ENCODE measurements at regions not wholly inside any gene's neighbourhood (a gene's known extent, or its start where the extent isn't known, plus 50 kb on each side); places are given as distances from the start of the nearest gene placed in this dataset.
"Not testable (repeated sequence)": the region's sequence is repeated elsewhere in the genome, so short reads cannot be mapped to it uniquely, and the experiment has no call there.

- no peak for DNase-seq (ENCODE audit: low read depth)
Measured at GRCh38 chr4:181860668-181861067, 382.5 kb upstream of the TENM3 start.

- no peak for DNase-seq (ENCODE audit: low read depth)
Measured at GRCh38 chr4:181863856-181864255, 379.3 kb upstream of the TENM3 start.

- no peak for DNase-seq (ENCODE audit: low read depth)
Measured at GRCh38 chr4:181870326-181870725, 372.9 kb upstream of the TENM3 start.

- DNase-seq (ENCODE audit: low read depth): no peak
Measured at GRCh38 chr4:181874602-181875001, 368.6 kb upstream of the TENM3 start.

- DNase-seq (ENCODE audit: low read depth): no peak
Measured at GRCh38 chr4:181877329-181877848, 365.8 kb upstream of the TENM3 start.

DNA sequence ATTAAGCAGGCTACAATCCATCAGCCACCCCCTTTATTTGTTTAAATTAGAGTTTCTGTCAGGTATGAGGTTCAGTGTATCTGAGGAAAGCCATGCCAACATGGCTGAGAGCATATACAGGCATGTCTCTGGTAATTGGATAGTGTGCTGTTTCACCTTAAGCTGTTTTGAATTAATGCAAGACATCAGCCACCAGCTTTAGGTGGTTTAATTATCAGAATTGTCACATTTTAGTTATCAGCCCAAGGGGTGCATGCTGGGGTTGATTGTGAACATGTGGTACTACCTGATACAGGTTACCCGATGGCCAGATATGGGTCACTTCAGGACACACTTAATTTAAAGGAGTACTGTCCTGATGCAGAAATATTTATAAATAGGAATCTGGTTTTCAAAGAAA lies 353.2 kb upstream of the TENM3 start:
- no peak for DNase-seq (ENCODE audit: low read depth)

- no peak for DNase-seq (ENCODE audit: low read depth)
Measured at GRCh38 chr4:181890911-181891310, 352.3 kb upstream of the TENM3 start.

DNA sequence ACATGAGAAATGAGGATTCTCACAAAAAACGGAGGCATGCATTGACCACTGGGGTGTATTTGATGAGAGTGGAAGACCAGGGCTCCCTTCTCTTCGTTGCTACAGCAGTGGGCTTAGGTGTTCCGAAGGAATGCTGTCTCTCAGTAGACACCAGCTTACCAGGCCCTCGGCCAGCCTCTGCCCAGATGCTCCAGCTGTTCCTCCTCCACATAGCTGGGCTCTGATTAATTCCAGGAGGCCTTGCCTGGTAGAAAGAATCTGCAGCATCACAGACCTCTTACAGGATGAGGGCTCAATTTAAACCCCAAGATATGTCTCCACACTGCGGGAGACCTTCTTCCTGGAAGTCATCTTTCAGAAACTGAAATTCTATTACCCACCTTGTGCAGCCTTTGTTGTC lies 346.6 kb upstream of the TENM3 start:
- DNase-seq (ENCODE audit: low read depth): no peak

DNA sequence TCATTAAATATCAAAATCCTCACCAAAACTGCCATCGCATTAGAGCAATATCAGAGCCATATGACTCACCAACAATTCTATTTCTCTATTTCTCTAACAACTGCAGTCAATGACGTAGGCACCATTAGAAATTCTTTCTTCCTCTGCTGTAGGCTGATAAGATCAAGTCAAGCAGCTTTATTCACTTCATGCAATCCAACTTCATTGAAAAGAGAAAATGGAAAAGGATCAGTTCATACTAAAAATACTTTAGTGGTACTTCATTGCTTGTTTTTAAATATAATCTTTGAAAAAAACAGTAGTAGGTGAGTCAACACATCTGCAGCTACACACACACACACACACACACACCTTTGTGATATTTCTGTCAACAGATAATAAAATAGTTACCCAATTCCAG lies 345.3 kb upstream of the TENM3 start:
- no peak for DNase-seq (ENCODE audit: low read depth)

- not testable (repeated sequence) for DNase-seq (ENCODE audit: low read depth)
Measured at GRCh38 chr4:181902404-181902803, 340.8 kb upstream of the TENM3 start.

GRCh38 chr4:181905708-181906107 lies 337.5 kb upstream of the TENM3 start:
- DNase-seq (ENCODE audit: low read depth): no peak

DNA sequence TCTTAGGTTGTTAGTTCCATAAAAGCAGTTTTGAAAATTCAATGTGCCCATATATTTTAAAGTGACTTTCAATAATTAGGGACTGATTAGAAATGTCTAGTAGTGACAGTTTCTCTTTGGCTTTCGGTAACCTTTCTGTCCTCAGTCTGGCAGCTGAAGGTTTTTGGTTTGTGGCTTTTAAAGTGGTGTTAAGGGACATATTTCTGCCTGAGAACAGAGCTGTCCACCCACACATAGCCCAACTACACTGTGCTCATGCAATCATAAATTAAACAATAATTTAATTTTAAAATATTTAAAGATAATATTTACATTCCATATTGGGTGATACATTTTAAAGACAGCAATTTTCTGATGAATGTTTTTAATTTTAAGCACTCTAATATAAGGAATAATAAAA lies 335.0 kb upstream of the TENM3 start:
- DNase-seq (ENCODE audit: low read depth): no peak

- no peak for DNase-seq (ENCODE audit: low read depth)
Measured at GRCh38 chr4:181909368-181909767, 333.8 kb upstream of the TENM3 start.

DNA sequence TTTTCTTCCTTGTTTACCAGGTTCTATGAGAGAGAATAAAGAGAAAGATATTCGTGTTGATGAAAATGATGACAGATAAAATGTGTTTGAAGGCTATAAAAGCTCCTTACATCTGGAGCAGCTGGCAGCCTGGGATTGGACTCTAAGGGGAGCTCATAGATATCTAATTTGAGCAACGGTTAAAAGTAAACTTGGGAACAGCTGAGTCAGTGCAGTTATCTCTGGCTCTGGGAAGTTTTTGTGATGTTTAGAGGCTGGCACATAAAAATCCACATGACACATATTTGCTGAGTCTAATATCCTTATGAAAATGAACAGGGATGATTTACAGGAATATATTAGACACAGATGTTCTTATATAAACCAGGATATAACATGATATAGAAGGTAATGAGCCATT lies 331.8 kb upstream of the TENM3 start:
- no peak for DNase-seq (ENCODE audit: low read depth)

DNA sequence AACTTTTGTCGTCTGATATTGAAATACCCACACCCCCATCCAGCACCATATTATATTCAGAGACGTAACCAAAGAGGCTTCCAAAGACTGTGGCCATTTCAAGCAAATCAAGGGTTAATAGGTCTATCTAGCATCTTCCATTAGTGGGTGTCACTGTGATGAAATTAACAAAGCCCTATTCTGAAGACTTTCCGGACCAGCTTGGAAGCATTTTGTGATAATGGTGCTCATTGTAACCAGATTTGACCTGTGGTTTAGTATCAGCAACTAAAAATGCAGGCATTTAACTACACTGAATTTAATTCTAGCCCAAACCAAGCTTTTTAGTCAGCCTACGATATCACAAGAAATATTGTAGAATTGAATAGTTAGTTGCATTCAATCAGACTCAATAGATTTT lies 309.7 kb upstream of the TENM3 start:
- no peak for DNase-seq (ENCODE audit: low read depth)

DNA sequence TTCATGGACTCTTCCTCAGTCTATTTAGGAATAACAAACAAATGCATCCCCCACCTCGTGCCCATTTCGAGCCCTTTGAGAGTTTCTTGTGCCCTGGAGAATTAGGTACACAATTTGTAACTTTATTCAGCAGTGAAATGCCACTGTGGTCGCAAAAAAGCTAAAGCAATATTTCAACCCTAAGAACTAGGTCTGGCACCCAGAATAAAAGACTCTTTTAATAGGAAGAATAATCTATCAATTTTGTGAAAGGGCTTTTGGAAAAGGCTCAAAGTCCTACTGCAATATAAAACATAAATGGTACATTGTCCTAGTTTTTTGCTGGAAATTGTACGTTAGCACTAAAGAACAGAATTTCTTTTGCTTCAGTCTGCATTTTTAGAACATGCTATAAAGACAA lies 304.6 kb upstream of the TENM3 start:
- no peak for DNase-seq (ENCODE audit: low read depth)

DNA sequence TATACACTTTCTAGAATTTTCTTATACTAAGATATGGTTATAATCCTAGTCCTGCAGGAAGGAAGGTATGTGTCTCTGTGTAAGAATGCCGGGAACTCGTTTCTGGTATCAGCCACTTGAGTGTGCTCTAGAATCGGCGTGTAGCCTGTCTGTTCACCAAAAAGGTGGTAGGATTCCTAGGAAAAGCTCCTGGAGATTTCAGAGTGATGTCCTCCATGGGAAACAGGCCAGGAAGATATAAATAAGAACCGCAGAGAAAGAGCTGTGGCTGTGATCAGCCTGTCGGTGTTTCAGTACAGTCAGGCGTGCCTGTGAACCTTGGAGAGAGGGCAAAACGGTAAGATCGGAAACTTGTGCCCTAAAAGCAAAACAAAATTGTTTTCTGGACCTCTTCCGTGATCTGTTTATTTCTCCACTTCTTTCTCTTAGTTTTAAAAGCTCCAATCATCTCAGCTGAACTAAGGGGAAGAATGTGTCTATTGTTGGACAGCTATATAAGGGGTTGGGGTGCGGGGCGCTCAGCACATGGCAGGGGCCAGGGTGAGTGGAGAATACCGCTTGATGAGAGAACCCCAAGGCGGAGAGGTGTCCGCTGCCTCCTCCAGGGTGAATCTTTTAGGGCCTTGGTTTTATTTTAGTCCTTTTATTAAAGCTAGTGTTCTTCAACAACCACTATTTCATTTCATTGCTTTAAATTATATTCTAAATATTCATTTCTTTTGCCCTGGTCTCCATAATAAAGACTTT lies 303.8 kb upstream of the TENM3 start:
- no peak for DNase-seq (ENCODE audit: low read depth)

GRCh38 chr4:181944527-181944926 lies 298.7 kb upstream of the TENM3 start:
- DNase-seq (ENCODE audit: low read depth): no peak

- no peak for DNase-seq (ENCODE audit: low read depth)
Measured at GRCh38 chr4:181946902-181947301, 296.3 kb upstream of the TENM3 start.

- DNase-seq (ENCODE audit: low read depth): no peak
Measured at GRCh38 chr4:181948839-181949382, 294.3 kb upstream of the TENM3 start.

- no peak for DNase-seq (ENCODE audit: low read depth)
Measured at GRCh38 chr4:181949704-181950312, 293.4 kb upstream of the TENM3 start.

DNA sequence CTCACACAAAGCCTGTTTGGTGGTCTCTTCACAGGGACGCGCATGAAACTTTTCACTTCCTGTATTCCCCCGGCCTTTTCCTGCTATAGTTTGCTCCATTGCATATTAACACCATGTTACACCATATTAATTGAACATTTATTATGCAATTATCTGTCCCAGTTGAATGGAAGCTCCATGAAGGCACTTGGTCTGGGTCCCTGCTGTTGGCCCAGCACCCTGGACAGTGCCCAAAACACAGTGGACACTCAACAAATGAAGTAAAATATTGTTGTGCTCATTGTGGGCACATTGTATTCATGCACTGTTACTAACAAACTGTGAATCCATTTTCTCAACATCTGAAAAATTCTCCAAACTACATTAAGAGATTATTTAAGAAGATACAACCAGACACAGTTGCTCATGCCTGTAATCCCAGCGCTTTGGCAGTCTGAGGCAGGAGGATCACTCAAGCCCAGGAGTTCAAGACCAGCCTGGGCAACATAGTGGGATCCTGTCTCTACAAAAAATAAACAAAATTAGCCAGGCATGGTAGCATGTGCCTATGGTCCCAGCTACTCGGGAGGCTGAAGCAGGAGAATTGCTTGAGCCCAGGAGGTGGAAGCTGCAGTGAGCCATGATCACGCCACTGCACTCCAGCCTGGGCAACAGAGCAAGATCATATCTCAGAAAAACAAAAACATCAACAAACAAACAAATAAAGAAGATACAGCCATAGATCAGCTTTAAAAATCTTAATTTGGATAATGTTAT lies 292.7 kb upstream of the TENM3 start:
- DNase-seq (ENCODE audit: low read depth): no peak

- no peak for DNase-seq (ENCODE audit: low read depth)
Measured at GRCh38 chr4:181951265-181951664, 291.9 kb upstream of the TENM3 start.
